Pancreas (tissue), 10 donors: ENCODE measurements at regions not wholly inside any gene's neighbourhood (a gene's known extent, or its start where the extent isn't known, plus 50 kb on each side); places are given as distances from the start of the nearest gene placed in this dataset.
"Not testable (repeated sequence)": the region's sequence is repeated elsewhere in the genome, so short reads cannot be mapped to it uniquely, and the experiment has no call there.

Experiments
- ATAC-seq, 4 donors: fragments of 200-7000 bp; cut with Tn5 transposase; one replicate each; pipeline versions ENCODE4 v1.8.0 to v1.9.1; 2020; ENCODE audit warnings: mild to moderate bottlenecking in 4 of 4, moderate library complexity in 4 of 4
- DNase-seq, 6 donors: peaks; one replicate each; pipeline ENCODE4 v3.0.0-alpha.2; 2020
- FAIRE-seq: peaks from 2 replicates; lab custom pipeline; 2012; peaks lifted over from hg19 to GRCh38; lab: Jason Lieb, UNC
- H3K27ac ChIP-seq, 4 donors: fragments of 200-600 bp; sonication (generic); 1 replicate in 3 of 4; 2 replicates in 1 of 4; pipeline versions ENCODE4 v1.5.0 to v1.8.0; 2020
- H3K27me3 ChIP-seq, 4 donors: fragments of 200-600 bp; one replicate each; pipeline ENCODE4 v1.8.0; 2021
- H3K36me3 ChIP-seq, 3 donors: fragments of 200-600 bp; sonication (generic) in 1 of 3; one replicate each; pipeline versions ENCODE4 v1.5.0 to v1.8.0; 2020 to 2021
- H3K4me1 ChIP-seq, 3 donors: fragments of 200-600 bp; one replicate each; pipeline ENCODE4 v1.8.0; 2021
- H3K4me3 ChIP-seq, 4 donors: fragments of 200-600 bp; sonication (generic) in 2 of 4; one replicate each; pipeline versions ENCODE4 v1.5.0 to v1.8.0; 2020 to 2021
- H3K9me3 ChIP-seq, 4 donors: fragments of 200-600 bp; one replicate each; pipeline ENCODE4 v1.8.0; 2021
- CTCF ChIP-seq, 4 donors: fragments of 200-600 bp; sonication (generic) in 3 of 4; IDR thresholded peaks; one replicate each; pipeline versions ENCODE4 v1.5.0 to v1.8.0; 2021; ENCODE audit warnings: antibody characterized with exemption in 4 of 4
- WGBS, 2 donors: extraction: QIAGEN DNeasy Blood & Tissue Kit; methylation state at CpG; one replicate each; pipeline ENCODE4 v1.1.7; 2013; 5-methylcytosine and 5-hydroxymethylcytosine counted together
- intact Hi-C, 3 donors: fragments of 100-400 bp; cut with DNase I; formaldehyde crosslinking; loops; one replicate each; pipeline versions ENCODE4 v1.11.1 to v1.14.2; 2022
- donor health status: healthy with polysubstance abuse.
- donor health status: DM: no; HTN: no; CAD: no; lungs with moderate emphysema.
- donor health status: DM: no; HTN: no; CAD: no.
- donor health status: control.
- donor health status: control.
- donor health status: Bipolar disorder and iron deficiency.
- donor health status: DM: yes; HTN: yes; CAD: no.
- donor health status: DM: no; HTN: no; CAD: no.
- donor health status: DM: no; HTN: no; CAD: no.
- donor health status: DM: yes; HTN: yes; CAD: no.

GRCh38 chr2:160568856-160569255 is 75.2 kb upstream of the RBMS1 start:
- DNase-seq (no peak), FAIRE-seq (no peak), ATAC-seq (no peak)
- WGBS, 2 donors, result 94 to 95% methylated on average over 3 of the region's 3 CpGs
- Histone ChIP-seq H3K36me3 (no peaks in the 10 kb centered on the region), H3K4me3 (no peak overlapping the region), H3K27me3 (no peaks in the 10 kb centered on the region), H3K4me1 (no peaks in the 10 kb centered on the region), H3K27ac (no peak overlapping the region), H3K9me3 (no peaks in the 10 kb centered on the region)
- no peak for TF ChIP-seq CTCF (IDR thresholded peaks at IDR 0.05)
- intact Hi-C loops, result no loop called here

- Histone ChIP-seq H3K36me3 (no peaks in the 10 kb centered on the region), H3K4me1 (no peaks in the 10 kb centered on the region), H3K27me3 (no peaks in the 10 kb centered on the region), H3K27ac (no peak overlapping the region), H3K9me3 (no peaks in the 10 kb centered on the region), H3K4me3 (no peak overlapping the region)
- ATAC-seq (peak in 2 of 4 donors; percentile 54 to 62), FAIRE-seq (no peak), DNase-seq (no peak)
- intact Hi-C loops, result no loop called here
- WGBS, 2 donors, result 88 to 93% methylated on average over 2 of the region's 2 CpGs
- no peak for TF ChIP-seq CTCF (IDR thresholded peaks at IDR 0.05)
Measured at GRCh38 chr2:160570376-160570775, 76.8 kb upstream of the RBMS1 start.

- DNase-seq (no peak), ATAC-seq (no peak), FAIRE-seq (no peak)
- Histone ChIP-seq H3K4me1 (no peaks in the 10 kb centered on the region), H3K27ac (no peak overlapping the region), H3K4me3 (no peak overlapping the region), H3K9me3 (no peaks in the 10 kb centered on the region), H3K27me3 (no peaks in the 10 kb centered on the region), H3K36me3 (no peaks in the 10 kb centered on the region)
- intact Hi-C loops, result no loop called here
- TF ChIP-seq CTCF (IDR thresholded peaks at IDR 0.05), result no peak
- WGBS, 2 donors, result 92 to 95% methylated on average over 1 of the region's 1 CpG
Measured at GRCh38 chr2:160574468-160575140, 81.0 kb upstream of the RBMS1 start.

- H3K4me1 ChIP-seq, result no peaks in the 10 kb centered on the region
- H3K4me3 ChIP-seq, result no peak overlapping the region
- no peaks in the 10 kb centered on the region for H3K9me3 ChIP-seq
- no peak overlapping the region for H3K27ac ChIP-seq
- intact Hi-C loops, result no loop called here
- no peak for ATAC-seq
- no peaks in the 10 kb centered on the region for H3K36me3 ChIP-seq
- no peak for FAIRE-seq
- no peak for DNase-seq
- H3K27me3 ChIP-seq, result no peaks in the 10 kb centered on the region
- TF ChIP-seq CTCF (IDR thresholded peaks at IDR 0.05), result no peak
Measured at GRCh38 chr2:160575368-160575767, 81.8 kb upstream of the RBMS1 start.

GRCh38 chr2:160576054-160576499 is 82.5 kb upstream of the RBMS1 start:
- Histone ChIP-seq H3K9me3 (no peaks in the 10 kb centered on the region), H3K36me3 (no peaks in the 10 kb centered on the region), H3K4me1 (no peaks in the 10 kb centered on the region), H3K27ac (no peak overlapping the region), H3K27me3 (no peaks in the 10 kb centered on the region), H3K4me3 (no peak overlapping the region)
- no peak for TF ChIP-seq CTCF (IDR thresholded peaks at IDR 0.05)
- 2 to 11% methylated on average over 1 of the region's 1 CpG for WGBS, 2 donors
- no peak for FAIRE-seq
- DNase-seq, result no peak
- ATAC-seq, result peak in 1 of 4 donors; percentile 13
- intact Hi-C loops, result no loop called here

GRCh38 chr2:160577081-160577480 is 83.5 kb upstream of the RBMS1 start:
- intact Hi-C loops, FAIRE-seq, H3K4me3 ChIP-seq, ATAC-seq, H3K36me3 ChIP-seq, H3K27me3 ChIP-seq, DNase-seq, H3K4me1 ChIP-seq, H3K27ac ChIP-seq, H3K9me3 ChIP-seq: not testable (repeated sequence)
- WGBS, 2 donors, result 75 to 77% methylated on average over 1 of the region's 1 CpG
